Stimulated activated CD8-positive, alpha-beta memory T cell treated with anti-CD3 and anti-CD28 coated beads, Interleukin-7, amount 100 ng/mL, for 48 hours (primary cell): ENCODE measurements at regions not wholly inside any gene's neighbourhood (a gene's known extent, or its start where the extent isn't known, plus 50 kb on each side); places are given as distances from the start of the nearest gene placed in this dataset.
"Not testable (repeated sequence)": the region's sequence is repeated elsewhere in the genome, so short reads cannot be mapped to it uniquely, and the experiment has no call there.

Experiments used
- DNase-seq, 2 donors: peaks; one replicate each; pipeline ENCODE4 v3.0.0-alpha.2; 2020; ENCODE audit warnings: low read depth in 1 of 2; ENCODE audit errors: extremely low read depth in 1 of 2

- no peak for DNase-seq
These were observed 633.9 kb upstream of the MIR17HG start for GRCh38 chr13:90713441-90714133.

GRCh38 chr13:90715485-90715884, 632.0 kb upstream of the MIR17HG start:
- no peak for DNase-seq

- DNase-seq: no peak
These were observed 630.0 kb upstream of the MIR17HG start for GRCh38 chr13:90717451-90717936.

GRCh38 chr13:90719461-90719860, 628.0 kb upstream of the MIR17HG start:
- DNase-seq: no peak

- DNase-seq: no peak
These were observed 625.5 kb upstream of the MIR17HG start for GRCh38 chr13:90721937-90722336.

DNA sequence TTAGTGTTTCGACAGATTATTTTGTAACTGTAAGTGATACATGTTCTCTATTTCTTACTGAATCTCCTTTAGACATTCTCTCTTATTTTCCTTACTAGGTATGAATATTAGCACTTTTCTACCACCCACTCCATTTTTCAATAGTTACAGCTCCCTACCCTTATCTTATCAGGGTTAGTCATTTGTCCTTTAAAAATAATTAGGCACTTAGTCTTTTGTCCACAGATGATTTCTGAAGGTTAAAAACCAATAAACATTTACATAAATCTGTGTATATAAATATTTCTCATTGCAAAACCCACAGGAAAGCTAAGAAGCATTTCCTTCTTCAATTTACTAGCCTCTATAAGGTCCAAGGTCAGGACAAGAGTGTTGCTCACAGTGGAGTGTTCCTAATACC, 624.1 kb upstream of the MIR17HG start:
- no peak for DNase-seq

- DNase-seq: no peak
These were observed 621.1 kb upstream of the MIR17HG start for GRCh38 chr13:90726375-90726774.

DNA sequence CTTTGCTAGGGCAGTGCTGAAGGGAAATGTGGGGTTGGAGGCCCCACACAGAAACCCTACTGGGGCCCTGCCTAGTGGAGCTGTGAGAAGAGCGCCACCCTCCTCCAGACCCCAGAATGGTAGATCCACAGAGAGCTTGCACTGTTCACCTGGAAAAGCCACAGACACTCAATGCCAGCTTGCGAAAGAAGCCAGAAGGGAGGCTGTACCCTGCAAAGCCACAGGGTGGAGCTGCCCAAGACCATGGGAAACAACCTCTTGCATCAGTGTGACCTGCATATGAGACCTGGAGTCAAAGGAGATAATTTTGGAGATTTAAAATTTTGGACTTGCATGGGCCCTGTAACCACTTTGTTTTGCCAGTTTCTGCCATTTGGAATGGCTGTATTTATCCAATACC, 615.4 kb upstream of the MIR17HG start:
- no peak for DNase-seq

- DNase-seq: not testable (repeated sequence)
These were observed 613.0 kb upstream of the MIR17HG start for GRCh38 chr13:90734497-90734896.

GRCh38 chr13:90738881-90739280, 608.6 kb upstream of the MIR17HG start:
- DNase-seq: no peak

- DNase-seq: no peak
These were observed 607.4 kb upstream of the MIR17HG start for GRCh38 chr13:90740099-90740498.

DNA sequence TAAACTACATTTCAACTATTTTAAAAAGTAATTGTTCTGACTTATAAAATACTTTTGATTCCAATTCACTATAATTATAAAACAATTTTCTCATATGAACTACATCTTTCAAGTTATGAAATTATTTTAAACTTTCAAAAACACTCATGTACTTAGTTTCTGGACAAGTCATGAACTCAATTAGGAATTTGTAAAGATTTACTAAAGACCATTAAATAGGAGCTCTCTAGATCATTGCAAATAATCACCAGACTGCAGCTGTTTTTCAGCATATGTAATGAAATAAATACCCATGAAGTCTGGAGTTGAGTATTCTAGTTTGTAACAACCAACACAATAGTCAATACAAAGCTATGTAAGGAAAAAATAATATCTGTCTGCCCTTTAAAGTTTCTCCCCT, 605.1 kb upstream of the MIR17HG start:
- DNase-seq: no peak

DNA sequence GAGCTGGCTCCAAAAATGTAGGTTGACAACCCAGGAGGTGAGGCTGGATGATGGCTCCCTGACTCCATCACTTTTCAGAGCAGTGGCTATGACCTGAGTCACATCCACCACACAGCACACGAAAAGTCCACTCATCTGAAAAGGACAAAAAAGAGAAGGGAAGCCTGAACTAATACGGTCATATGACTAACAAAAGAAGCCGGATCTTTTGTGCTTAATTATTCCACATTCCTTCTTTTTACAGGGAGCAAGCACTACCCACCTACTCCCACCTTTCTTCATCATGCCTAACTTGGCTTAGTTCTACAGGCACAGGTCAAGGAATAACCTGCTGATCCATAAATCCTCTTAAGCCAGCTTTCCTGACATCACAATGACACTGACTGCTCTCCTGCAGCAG, 601.3 kb upstream of the MIR17HG start:
- no peak for DNase-seq

- no peak for DNase-seq
These were observed 597.5 kb upstream of the MIR17HG start for GRCh38 chr13:90750021-90750420.

DNA sequence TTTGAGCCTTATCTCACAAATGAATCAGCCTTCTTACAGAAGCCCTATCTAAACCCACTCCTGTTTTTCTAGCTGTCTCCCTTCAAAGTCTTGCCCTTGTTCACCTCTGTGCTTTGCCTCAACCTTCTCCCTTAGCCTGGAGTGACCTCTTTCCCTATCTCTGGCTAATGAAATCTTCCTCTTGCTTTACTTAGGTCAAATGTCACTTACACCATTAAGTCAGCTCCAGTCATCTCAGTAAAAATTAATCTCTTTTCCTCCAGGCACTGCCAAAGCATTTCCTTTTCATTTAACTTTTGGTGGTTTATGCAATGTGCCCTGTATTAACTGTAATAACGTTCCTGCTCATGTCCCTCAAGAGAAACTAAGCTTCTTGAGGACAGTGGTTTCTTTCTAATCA, 596.5 kb upstream of the MIR17HG start:
- DNase-seq: no peak

- DNase-seq: no peak
These were observed 595.4 kb upstream of the MIR17HG start for GRCh38 chr13:90752070-90752469.

- DNase-seq: no peak
These were observed 590.3 kb upstream of the MIR17HG start for GRCh38 chr13:90757127-90757680.

DNA sequence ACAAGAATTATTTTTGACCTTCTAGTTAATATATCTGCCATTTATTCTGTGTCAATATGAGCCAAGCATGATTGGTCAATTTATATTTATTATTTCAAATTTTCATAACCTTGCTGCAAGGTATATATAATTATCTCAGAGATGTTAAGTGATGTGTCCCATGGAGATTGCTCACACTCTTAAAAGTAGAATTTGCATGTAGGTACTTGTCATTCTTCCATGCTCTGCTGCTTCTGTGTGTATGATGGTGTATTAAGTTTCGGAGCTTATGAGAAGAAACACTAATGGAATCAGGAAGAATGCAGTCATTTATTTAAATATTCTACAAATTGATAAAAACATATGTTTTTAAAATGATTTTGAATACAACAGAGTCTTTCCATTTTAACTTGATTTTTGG, 586.8 kb upstream of the MIR17HG start:
- DNase-seq: no peak

GRCh38 chr13:90763476-90764150, 583.9 kb upstream of the MIR17HG start:
- DNase-seq: no peak

DNA sequence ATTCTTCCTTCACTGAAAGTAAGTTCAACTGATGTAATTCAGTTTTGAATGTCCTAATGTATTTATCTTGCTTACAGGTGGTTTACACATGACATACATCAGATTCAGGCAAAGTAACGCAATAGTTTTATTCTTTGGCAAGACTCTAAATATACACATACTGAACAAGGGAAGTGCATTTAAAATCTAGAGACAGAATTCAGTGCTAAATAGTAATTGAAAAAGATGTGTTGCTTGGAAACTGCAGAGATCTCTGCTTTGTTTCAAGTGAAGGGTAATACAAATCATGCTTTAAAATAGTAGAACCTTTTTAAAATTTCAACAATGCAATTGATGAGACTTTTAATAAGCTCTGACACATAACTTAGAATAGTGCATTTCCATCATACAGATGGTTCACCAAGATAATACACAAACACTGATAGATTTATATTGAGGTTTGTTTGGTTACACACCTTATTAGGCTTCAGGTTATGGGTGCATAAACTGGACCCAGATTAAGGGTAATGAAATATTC, 581.0 kb upstream of the MIR17HG start:
- DNase-seq: no peak

GRCh38 chr13:90768116-90768515, 579.4 kb upstream of the MIR17HG start:
- no peak for DNase-seq

DNA sequence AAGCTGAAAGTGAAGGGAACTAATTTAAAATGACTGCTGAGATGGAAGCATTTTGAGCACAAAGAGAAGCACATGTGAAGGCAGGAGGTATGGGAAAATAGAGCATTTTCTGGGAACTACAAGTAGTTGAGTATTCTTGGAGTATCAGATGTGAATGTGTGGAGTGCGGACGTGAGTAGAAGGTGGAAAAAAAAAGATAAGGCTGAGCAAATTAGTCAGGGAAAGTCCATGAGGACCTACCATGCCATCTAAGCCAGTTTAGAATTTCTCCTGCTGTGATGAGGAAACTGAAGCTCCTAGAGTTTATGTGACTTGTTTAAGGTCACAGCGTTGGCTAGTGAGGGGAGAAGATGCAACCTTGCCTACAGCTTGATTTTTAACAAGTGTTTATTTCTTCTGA, 578.1 kb upstream of the MIR17HG start:
- DNase-seq: no peak
